GM06990 (cell line): ENCODE measurements at regions not wholly inside any gene's neighbourhood (a gene's known extent, or its start where the extent isn't known, plus 50 kb on each side); places are given as distances from the start of the nearest gene placed in this dataset.

Experiments used
- DNase-seq: peaks from one replicate; pipeline ENCODE4 v3.0.0-alpha.2; 2011; ENCODE audit not compliant: insufficient read length; ENCODE audit errors: extremely low read depth
- H3K27me3 ChIP-seq: replicated peaks from 2 replicates; pipeline ENCODE4 v1.6.0; 2011; ENCODE audit warnings: low read length; ENCODE audit not compliant: control insufficient read depth, insufficient read depth
- H3K36me3 ChIP-seq: 2 replicates; pipeline ENCODE4 v1.5.1; 2011; ENCODE audit warnings: low read length; ENCODE audit not compliant: control insufficient read depth, insufficient read depth
- H3K4me3 ChIP-seq: replicated peaks from 2 replicates; pipeline ENCODE4 v1.5.1; 2011; ENCODE audit warnings: low read depth, mild to moderate bottlenecking, control low read depth, low read length
- TF ChIP-seq, protein P1 (sequence below): IDR thresholded peaks from 2 replicates; pipeline ENCODE4 v1.5.1; 2011; ENCODE audit warnings: low read length, control low read depth, mild to moderate bottlenecking, inconsistent platforms; ENCODE audit not compliant: insufficient read depth, poor library complexity, severe bottlenecking

DNA sequence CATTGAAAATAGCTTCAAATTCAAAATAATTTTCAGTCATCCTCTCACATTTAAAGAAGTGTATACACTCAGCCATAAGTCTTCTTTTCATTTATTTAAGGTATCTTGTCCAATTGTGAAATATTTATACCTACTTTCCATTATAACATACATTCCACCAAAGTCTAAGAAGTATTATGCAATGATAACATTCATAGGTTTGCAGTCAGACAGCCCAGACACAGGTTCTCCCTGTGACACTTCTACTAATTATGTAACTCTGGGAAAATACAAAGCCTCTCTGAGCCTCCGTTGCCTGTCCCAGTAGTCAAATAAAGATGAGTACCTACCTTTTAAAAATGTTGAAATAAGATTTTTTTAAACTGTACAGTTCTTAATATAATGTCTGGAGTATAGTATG lies 320.9 kb upstream of the RPS23 start:
- Histone ChIP-seq H3K4me3 (no peak overlapping the region), H3K27me3 (no peaks in the 10 kb centered on the region), H3K36me3 (no peaks in the 10 kb centered on the region)
- TF ChIP-seq, protein P1, sequence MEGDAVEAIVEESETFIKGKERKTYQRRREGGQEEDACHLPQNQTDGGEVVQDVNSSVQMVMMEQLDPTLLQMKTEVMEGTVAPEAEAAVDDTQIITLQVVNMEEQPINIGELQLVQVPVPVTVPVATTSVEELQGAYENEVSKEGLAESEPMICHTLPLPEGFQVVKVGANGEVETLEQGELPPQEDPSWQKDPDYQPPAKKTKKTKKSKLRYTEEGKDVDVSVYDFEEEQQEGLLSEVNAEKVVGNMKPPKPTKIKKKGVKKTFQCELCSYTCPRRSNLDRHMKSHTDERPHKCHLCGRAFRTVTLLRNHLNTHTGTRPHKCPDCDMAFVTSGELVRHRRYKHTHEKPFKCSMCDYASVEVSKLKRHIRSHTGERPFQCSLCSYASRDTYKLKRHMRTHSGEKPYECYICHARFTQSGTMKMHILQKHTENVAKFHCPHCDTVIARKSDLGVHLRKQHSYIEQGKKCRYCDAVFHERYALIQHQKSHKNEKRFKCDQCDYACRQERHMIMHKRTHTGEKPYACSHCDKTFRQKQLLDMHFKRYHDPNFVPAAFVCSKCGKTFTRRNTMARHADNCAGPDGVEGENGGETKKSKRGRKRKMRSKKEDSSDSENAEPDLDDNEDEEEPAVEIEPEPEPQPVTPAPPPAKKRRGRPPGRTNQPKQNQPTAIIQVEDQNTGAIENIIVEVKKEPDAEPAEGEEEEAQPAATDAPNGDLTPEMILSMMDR = no peak
- DNase-seq = no peak

GRCh38 chr5:82597437-82597836 lies 319.3 kb upstream of the RPS23 start:
- Histone ChIP-seq H3K36me3 (no peaks in the 10 kb centered on the region), H3K27me3 (no peaks in the 10 kb centered on the region), H3K4me3 (no peak overlapping the region)
- TF ChIP-seq, protein P1 = peak; percentile 32
- DNase-seq = no peak

- Histone ChIP-seq H3K27me3 (no peaks in the 10 kb centered on the region), H3K36me3 (no peaks in the 10 kb centered on the region), H3K4me3 (no peak overlapping the region)
- no peak for DNase-seq
- TF ChIP-seq, protein P1 = no peak
Measured at GRCh38 chr5:82596451-82596850, 318.3 kb upstream of the RPS23 start.

DNA sequence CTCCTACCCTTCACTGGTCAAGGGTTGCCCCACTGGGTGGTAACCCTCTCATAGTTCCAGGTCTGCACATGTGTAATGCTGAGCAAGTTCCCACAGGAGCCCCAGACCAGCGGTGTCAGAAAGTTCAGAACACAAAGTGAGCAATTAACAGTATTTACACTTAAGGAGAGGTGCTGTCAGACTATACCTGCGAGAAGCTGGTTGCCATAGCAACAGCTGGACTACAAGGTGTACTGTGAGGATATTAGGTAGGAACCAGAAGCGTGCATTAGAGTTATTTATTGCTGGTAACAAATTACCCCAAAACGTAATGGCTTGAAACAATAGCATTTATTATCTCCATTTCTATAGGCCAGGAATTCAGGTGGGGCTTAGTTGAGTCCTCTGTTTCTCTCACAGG lies 317.0 kb upstream of the RPS23 start:
- TF ChIP-seq, protein P1 = no peak
- Histone ChIP-seq H3K27me3 (no peaks in the 10 kb centered on the region), H3K36me3 (no peaks in the 10 kb centered on the region), H3K4me3 (no peak overlapping the region)
- DNase-seq = no peak

DNA sequence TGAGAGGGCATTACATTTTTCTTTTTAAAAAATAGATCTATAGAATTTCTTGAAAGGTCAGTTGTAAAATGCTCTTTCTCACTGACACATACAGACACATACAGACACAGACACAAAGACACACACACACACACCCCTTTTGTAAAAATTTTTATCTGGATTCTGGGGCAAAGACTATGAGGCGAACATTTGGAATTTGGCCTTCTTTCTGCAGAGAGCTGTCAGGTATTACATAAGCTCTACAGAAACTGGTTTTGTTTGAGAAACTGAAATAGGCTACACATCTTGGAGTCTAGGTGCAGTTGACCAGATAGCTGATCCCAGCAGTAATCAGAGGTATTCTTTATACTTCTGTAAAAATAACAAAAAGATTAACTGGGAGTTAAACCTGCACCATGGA lies 315.9 kb upstream of the RPS23 start:
- no peaks in the 10 kb centered on the region for H3K36me3 ChIP-seq
- no peak overlapping the region for H3K4me3 ChIP-seq
- H3K27me3 ChIP-seq = no peaks in the 10 kb centered on the region
- TF ChIP-seq, protein P1 = no peak
- DNase-seq = no peak

DNA sequence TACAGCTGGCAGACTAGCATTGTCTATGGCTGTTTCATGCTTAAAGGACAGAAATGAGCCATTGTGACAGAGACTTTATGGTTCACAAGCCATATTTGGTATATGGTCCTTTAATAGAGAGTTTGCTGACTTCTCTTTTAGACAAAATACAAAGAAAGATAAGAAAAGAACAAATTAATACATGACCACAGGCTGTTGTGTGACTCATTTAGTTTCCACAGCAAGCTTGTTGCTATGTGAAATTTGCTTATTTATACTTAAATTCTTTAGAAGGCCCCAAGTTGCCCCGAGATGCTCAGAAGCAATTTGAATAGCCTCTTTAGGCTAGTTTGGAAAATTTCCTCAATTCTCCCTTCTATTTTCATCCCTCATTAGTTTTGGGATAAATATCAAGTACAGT lies 315.3 kb upstream of the RPS23 start:
- no peaks in the 10 kb centered on the region for H3K27me3 ChIP-seq
- no peaks in the 10 kb centered on the region for H3K36me3 ChIP-seq
- DNase-seq = no peak
- no peak overlapping the region for H3K4me3 ChIP-seq
- TF ChIP-seq, protein P1 = no peak
